ENCODE measurements at regions not wholly inside any gene's neighbourhood (a gene's known extent, or its start where the extent isn't known, plus 50 kb on each side); places are given as distances from the start of the nearest gene placed in this dataset.

DNA sequence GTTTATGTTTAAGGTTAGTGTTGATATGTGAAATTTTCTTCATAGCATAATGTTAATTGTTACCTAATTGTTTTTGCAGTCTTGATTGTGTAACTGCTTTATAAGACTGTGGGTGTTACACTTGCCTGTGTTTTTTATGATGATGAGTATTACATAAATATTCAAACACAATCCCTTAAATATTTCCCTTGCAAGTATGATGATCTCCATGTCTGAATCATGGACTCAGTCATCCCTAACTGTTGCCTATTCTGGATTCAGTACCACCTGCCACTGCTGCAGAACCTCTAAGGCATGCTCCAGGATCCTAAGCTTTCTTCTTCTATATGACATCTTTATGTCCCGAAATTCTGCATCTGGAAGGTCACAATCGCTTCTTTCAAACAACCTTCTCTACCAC is 246.3 kb upstream of the CLEC14A start:
- no peak overlapping the region for H3K4me3 ChIP-seq (ENCODE audit: low read length)
- no peak for DNase-seq (ENCODE audit: low read depth, low spot score)

DNA sequence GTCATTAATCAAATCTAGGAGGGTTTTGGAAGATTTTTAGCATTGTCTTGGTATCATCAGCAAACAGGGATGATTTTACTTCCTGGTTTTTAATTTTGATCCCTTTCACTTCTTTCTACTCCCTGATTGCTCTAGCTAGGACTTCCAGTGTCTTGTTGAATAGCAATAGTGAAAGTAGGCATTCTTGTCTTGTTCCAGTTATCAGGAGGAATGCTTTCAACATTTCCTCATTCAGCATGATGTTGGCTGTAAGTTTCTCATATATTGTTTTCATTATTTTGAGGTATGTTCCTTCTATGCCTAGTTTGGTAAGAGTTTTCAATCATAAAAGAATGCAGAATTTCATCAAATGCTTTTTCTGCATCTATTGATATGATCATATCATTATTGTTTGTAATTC is 244.2 kb upstream of the CLEC14A start:
- no peak overlapping the region for H3K4me3 ChIP-seq (ENCODE audit: low read length)
- DNase-seq (ENCODE audit: low read depth, low spot score) = no peak

DNA sequence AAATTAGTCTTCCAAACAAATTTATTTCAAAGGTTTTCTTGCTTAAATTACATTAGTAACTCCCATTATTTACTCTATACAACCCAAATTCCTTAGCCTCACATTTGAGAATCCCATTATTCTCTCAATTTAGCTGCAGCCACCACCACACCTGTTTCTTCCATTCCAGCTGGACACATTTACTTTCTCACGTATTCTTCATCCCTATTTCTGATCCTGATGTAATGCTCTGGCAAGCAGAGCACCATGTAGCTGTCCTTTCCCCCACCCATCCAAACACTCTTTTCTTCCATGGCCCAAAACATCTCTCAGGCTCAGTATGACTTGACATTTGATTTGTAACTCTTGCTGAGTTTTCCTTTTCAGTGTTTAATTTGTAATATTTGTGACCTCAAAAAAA is 240.2 kb upstream of the CLEC14A start:
- no peak for DNase-seq (ENCODE audit: low read depth, low spot score)

DNA sequence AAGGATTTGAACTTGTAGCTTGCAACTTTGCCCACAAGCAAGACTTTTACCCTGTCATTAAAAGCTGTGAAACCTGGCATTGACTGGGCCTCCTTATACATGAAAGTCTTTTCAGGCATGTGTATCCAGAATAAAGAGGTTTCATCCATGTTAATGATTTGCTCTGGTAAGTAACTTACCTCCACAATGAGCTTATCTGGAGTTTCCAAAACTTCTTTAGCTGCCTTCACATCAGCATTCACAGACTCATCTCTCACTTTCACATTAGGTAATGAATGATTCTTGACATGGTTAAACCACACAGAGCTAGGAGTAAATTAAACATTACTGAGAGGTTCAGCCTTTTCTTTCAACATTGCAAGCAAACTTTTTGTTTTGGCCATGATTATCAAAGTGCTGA is 234.4 kb upstream of the CLEC14A start:
- DNase-seq (ENCODE audit: low read depth, low spot score) = no peak
- no peak overlapping the region for H3K4me3 ChIP-seq (ENCODE audit: low read length)

More for the DNA sequence above, 240.2 kb upstream of the CLEC14A start:
- H3K4me3 ChIP-seq (ENCODE audit: low read length) = no peak overlapping the region

DNA sequence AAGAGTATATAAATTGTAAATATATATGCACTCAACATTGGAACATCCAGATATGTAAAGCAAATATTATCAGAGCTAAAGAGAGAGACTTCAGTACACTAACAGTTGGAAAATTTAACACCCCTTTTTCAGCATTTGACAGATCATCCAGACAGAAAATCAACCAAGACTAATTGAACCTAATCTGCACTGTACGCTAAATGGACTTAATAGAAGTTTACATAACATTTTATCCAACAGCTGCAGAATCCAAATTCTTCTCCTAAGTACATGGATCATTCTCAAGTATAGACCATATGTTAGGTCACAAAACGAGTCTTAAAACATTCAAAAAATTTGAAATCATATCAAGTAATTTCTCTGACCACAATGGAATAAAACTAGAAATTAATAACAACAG is 229.1 kb upstream of the CLEC14A start:
- no peak overlapping the region for H3K4me3 ChIP-seq (ENCODE audit: low read length)
- DNase-seq (ENCODE audit: low read depth, low spot score) = no peak

DNA sequence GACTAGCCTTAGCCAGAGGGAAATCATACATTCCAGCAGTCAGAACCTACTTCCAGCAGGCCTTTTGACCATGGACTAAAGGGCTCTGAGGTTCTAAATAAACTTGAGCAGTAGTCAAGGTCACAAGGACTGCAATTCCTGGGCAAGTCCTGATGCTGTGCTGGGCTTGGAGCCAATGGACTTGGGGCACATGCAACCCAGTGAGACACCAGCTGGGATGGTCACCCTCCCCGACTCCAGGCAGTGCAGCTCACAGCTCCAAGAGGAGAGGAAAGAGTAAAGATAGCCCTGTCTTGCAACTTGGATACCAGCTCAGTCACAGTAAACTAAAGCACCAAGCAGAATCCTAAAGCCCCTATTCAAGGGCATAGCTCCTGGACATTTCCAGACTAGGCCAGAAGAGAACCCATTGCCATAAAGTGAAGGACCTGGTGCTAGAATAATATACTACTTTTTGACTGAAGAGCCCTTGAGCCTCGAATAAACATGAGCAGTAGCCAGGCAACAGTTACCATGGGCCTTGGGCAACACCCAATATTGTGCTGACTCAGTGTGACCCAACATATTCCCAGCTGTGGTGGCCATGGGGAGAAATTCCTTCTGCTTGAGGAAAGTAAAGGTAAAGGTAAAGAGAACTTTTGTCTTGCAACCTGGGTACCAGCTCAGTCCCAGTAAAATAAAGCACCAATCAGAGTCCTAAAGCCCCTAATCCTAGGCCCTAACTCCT is 226.2 kb upstream of the CLEC14A start:
- DNase-seq (ENCODE audit: low read depth, low spot score) = no peak
- H3K4me3 ChIP-seq (ENCODE audit: low read length) = no peak overlapping the region

DNA sequence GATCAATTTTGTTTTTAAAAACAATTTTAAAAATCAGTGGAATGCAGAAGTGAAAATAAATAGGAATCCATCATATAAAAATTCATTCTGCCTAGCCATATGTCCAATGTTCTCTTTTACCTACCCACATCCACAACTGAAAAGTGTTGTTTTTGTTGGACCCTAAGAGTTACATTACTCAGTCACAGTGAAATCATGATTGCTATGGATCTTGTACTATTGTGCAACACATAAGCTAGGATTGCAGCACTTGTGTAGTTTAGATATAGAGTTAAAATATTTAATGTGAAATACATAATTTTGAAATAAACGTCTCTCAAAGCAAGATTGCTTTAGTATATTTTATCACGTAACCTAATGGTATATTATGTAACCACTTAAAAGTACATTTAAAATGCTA is 213.3 kb upstream of the CLEC14A start:
- H3K4me3 ChIP-seq (ENCODE audit: low read length) = no peak overlapping the region
- no peak for DNase-seq (ENCODE audit: low read depth, low spot score)

DNA sequence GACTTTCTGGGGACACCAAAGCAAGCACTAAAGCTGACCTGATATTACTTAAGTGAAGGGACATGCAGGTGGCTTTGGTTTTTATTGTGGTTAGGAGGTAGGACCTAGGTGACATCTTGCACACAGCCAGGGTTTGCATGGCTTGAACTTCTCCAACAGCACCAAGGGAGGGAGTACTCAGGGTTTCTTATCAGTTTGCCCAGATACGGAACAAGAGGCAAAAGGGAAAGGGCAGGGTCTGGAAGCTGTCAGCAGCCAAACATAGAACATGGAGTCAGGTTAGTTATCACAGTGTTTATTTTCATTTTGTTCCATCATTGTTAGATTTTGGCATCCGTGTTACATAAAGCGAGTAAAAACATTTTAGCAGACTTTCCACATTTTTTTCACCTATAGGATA is 186.3 kb upstream of the CLEC14A start:
- no peak overlapping the region for H3K4me3 ChIP-seq (ENCODE audit: low read length)
- peak; percentile 4 for DNase-seq (ENCODE audit: low read depth, low spot score)

DNA sequence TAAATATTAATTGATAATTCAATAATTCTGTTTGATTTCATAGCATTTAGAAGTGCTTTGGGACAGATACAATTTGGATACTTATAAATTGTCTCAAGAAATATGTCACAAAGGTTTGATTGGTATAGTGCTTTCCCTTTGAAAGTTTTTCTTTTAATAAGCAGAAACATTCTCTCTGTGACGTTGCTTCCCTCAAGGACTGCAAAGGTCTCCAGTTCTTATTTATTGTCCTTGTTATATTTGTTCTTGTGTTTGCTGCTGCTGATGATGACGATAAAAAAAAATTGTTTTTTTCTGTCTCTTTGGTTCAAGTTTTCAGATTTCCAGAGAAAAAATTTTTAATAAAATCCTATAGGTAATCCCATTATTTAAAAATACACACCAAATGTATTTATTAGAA is 176.3 kb upstream of the CLEC14A start:
- no peak overlapping the region for H3K4me3 ChIP-seq (ENCODE audit: low read length)
- DNase-seq (ENCODE audit: low read depth, low spot score) = no peak

DNA sequence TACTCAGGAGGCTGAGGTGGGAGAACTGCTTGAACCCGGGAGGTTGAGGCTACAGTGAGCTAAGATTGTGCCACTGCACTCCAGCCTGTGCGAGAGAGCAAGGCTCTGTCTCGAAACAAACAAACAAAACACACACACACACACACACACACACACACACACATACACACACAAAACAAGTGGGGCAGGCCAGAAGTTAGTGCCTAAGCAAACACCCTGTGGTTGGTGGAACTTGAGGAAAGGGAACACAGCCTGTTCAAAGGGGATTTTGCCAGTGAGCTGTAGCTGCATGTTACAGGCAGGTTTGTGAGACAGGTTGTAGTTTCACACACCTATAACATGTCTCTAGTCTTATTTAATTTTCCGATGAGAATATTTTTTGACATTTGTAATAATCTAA is 175.3 kb upstream of the CLEC14A start:
- DNase-seq (ENCODE audit: low read depth, low spot score) = no peak
- H3K4me3 ChIP-seq (ENCODE audit: low read length) = no peak overlapping the region

DNA sequence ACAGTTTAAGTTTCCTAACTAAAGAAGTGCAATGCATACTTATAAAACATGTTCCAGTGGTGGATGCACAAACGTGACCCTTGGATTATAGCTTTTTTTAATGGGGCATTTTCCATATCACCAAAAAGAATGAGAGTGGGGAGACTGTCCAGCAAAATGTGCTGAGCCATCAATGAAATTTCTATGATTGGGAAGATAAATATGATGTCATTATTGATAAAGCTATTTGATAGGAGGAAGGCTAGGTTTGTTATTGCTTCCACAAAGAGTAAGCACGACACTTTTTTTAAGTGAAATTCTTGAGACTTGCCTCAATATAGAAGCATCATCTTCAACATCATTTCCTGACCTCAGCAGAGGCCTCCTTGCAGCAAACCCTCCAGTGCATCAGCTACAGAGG is 174.6 kb upstream of the CLEC14A start:
- H3K4me3 ChIP-seq (ENCODE audit: low read length) = no peak overlapping the region
- DNase-seq (ENCODE audit: low read depth, low spot score) = no peak

DNA sequence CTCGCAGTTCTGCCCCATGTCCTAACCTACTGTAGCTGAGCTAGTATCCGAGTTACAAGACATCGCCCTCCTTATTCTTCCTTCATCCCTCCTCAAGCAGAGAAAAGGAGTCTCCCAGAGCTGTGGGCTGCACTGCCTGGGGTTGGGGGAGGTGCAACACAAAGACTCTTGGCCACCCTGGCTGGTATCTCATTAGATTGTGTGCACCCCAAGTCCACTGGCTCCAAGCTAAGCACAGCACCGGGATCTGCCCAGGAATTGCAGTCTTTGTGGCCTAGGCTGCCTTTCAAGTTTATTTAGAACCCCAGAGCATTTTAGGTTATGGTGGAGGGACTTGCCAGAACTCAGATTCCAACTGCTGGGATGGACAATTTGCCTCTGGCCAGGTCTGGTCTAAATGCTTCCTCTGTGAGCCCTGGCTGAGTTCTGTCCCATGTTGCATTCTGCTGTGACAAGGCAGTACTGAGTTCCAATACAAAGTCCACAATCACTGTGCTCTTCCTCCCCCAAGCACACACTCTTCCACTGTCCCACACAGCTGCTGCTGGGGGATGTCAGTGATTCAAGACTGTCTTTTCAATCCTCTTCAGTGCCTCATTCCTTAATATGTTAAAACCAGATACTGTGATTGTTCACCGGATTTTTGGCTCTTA is 169.6 kb upstream of the CLEC14A start:
- DNase-seq (ENCODE audit: low read depth, low spot score) = no peak
- no peak overlapping the region for H3K4me3 ChIP-seq (ENCODE audit: low read length)

DNA sequence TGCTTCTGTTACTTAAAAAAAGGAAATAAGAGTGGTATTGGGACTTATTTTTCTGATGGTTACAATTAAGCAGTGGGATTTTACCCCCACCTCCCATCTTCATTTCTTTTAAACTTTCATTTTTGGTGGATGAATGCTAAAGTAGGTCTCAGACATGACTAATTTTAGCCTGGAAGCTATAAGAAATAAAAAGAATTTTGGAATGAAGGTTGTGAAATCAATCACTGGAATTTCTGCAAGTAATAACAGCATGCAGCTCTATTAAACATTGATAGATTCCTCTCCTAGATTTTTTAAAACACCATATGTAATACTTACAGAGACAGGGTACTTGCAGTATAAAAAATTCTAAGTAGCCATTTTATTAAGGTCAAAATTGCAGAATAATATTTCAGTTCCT is 164.2 kb upstream of the CLEC14A start:
- DNase-seq (ENCODE audit: low read depth, low spot score) = no peak
- no peak overlapping the region for H3K4me3 ChIP-seq (ENCODE audit: low read length)

DNA sequence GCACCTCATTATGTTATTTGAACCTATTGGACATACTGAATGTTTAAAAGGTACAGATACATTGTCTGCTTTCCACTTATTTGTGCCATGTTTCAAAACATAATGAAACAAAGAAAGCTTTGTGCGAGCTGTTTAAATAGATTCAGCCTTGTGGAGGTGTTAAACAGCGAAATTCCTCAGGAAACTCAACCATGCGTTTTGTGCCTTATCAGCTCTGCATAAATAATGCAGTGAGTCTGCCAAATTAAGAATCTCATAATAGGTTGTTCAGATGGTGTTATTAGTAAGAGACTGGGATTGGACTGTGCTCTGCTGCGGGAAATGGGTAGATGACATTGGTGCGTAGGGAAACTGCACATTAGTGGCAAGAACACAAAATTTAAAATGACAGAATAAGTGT is 163.7 kb upstream of the CLEC14A start:
- no peak for DNase-seq (ENCODE audit: low read depth, low spot score)
- no peak overlapping the region for H3K4me3 ChIP-seq (ENCODE audit: low read length)

DNA sequence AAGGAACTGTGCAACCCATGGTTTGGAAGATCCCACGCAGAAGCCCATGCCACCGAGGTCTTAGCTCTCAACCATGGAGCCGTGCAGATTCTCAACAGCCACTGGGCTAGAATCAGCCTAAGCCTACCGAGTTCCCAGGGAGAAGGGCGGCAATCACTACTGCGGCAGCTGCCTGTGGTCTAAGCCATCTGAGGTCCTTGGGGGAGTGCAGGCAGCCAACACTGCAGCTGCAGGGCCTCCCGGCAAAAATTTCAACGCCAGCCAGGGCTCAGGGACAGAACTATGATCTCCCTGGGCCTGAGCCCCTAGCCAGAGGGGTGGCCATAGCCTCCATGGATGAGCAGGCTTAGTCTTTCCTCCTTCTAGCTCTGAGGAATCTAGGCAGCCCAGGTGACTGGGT is 156.8 kb upstream of the CLEC14A start:
- no peak for DNase-seq (ENCODE audit: low read depth, low spot score)
- H3K4me3 ChIP-seq (ENCODE audit: low read length) = no peak overlapping the region

DNA sequence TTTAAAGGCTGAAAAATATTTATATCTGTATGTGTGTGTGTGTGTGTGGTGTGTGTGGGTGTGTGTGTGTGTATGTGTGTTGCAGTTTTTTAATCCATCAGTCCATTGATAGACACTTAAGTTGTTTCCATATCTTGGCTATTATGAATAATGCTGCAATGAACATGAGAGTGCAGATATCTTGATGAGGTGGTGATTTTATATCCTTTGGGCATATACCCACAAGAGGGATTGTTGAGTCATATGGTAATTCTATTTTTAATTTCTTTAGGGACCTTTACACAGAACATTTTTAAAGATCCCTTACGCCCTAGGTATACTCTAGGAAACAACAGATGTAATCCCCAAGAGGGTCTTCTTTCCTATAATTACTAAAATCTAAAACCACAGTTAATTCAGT is 154.5 kb upstream of the CLEC14A start:
- DNase-seq (ENCODE audit: low read depth, low spot score) = no peak
- no peak overlapping the region for H3K4me3 ChIP-seq (ENCODE audit: low read length)

DNA sequence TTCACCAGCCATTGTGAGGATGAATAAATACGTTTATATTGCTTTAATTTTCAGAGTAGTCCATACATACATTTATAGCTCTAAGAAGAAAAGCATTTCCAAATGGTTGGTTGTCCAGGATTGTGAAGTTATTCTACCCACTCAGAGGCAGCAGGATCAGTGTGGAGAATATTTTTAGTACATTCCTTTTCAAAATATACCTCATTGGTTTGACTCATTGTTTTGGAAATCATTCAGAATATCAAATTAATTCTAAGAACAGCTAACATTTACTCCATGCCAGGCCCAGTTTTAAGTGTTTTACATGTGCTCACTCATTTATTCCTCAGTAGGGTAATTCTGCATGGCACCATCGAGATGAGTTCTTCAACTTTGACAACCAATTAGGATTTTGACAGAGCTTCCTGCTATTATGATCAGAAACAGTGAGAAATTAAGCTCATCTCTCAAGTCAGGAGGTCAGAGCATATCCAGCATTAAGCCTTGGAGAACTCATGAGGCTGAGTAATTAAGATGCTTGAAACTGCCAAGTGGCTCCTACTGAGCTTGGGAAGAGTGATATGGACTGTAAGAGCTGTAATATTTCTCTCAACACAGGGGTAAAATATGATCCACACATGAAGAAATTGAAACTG is 153.3 kb upstream of the CLEC14A start:
- DNase-seq (ENCODE audit: low read depth, low spot score) = no peak
- H3K4me3 ChIP-seq (ENCODE audit: low read length) = no peak overlapping the region

DNA sequence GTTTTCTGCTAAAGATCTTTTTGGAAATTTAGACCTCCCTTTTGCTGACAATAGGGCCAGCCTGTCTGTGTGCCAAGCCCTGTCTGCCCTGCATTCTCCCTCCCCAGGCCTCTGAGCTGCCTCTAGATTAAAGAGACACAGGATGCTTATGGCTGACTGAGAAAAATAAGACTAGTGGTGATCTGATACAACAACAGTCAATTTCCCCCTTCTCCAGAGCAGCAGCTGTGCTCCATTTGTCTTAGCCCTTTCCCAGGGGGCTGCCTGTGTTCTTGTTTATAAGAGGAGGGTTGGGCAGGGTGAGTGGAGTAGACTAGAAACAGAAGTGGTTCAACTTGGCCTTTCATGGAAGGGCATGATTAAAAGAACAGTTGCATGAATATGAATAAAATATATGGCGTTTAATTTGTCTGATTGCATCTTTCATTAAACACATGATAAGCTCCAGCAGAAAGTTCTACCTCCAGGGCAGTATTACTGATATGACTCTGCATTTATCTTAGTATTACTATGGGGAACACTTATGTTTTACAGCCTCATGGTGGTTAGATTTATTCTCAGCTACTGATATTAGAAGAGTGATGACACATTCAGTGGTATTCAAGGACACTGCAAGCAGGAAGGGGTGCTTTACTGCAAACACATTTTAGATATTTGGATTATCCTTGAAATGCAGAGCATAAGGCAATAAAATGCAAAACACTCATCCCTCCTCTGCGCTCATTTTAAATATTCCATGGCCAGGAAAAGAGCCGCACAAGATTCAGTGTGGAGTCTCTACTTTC is 150.2 kb upstream of the CLEC14A start:
- H3K4me3 ChIP-seq (ENCODE audit: low read length) = no peak overlapping the region
- DNase-seq (ENCODE audit: low read depth, low spot score) = no peak

DNA sequence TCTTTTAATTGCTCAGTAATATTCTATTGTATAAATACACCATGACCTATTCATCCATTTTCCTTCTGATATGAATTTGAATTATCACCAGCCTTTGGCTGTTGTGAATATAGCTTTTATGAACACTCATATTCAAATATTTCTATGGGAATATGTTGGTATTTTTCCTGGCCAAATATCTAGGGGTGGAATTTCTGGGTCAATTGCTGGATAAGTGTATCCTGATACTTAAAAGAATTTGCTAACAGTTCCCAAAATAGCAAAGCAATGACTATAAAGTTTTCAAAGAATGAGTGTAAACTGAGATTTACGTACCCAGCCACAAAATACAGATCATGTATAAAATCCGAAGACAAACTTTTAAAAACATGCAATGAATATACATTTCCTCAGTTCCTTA is 148.7 kb upstream of the CLEC14A start:
- no peak overlapping the region for H3K4me3 ChIP-seq (ENCODE audit: low read length)
- DNase-seq (ENCODE audit: low read depth, low spot score) = no peak

DNA sequence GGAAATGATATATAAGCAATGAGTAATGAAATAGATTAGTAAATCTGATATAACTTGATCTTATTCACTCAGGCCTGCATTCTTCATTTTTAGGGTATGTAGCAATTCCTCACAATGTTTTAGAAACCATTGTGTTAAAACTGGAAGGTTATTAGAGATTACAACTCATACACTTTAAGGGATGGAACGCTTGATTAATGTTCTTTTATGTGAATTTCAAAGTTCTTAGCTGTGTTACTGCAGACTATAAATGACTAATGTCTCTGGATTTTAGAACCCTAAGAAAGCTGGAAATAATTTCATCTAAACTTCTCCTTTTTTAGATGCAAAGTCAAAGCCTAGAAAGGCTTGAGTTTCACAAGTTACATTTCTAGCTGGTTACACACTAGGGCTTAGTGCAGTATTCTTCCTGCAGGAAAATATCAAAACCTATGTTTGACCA is 148.2 kb upstream of the CLEC14A start:
- no peak for DNase-seq (ENCODE audit: low read depth, low spot score)
- H3K4me3 ChIP-seq (ENCODE audit: low read length) = no peak overlapping the region
